ENCODE measurements at regions not wholly inside any gene's neighbourhood (a gene's known extent, or its start where the extent isn't known, plus 50 kb on each side); places are given as distances from the start of the nearest gene placed in this dataset.
"Not testable (repeated sequence)": the region's sequence is repeated elsewhere in the genome, so short reads cannot be mapped to it uniquely, and the experiment has no call there.

GRCh38 chr18:41113885-41114482 is 841.0 kb upstream of the PIK3C3 start:
- DNase-seq, result no peak

GRCh38 chr18:41099451-41099850 is 855.6 kb upstream of the PIK3C3 start:
- no peak for DNase-seq

GRCh38 chr18:41096504-41096903 is 858.5 kb upstream of the PIK3C3 start:
- DNase-seq, result no peak

DNA sequence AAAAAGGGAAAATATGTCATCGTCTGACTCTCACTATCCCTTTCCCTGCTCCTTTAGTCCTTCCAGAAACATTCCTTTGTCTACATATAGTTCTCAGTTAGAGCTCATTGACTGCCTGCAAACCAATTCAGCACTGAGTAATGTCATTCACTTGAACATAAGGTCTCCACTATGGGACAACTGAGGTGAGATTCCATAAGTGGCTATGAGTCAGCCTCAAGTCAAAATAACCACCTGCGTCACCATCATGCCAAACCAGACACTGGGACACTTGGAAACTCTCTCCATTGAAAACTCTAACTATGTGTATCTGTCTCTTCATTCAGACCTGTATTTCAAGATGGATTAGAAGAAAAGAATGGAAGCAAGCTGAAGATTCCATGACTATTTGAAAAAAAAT is 878.0 kb upstream of the PIK3C3 start:
- no peak for DNase-seq

GRCh38 chr18:41075212-41075611 is 879.8 kb upstream of the PIK3C3 start:
- DNase-seq, result no peak

GRCh38 chr18:41073372-41073954 is 881.6 kb upstream of the PIK3C3 start:
- DNase-seq, result no peak

DNA sequence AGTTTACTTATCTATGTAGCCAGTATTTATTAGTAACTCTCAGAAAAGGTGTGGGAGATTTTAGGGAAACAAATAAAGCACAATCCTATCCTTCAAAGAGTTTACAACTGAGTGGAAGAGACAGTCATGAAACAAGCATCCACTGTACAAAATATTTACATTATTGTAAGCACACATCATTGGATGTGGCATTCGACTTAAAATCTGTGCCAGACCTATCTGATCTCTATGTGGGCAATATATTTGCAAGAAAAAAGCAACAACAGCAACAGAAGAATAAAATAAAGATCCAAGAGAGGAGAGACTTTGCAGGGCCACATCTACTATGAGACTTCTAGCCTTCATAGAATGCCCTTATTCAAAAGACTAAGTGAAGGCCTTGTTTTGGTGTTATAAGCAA is 882.1 kb upstream of the PIK3C3 start:
- DNase-seq, result no peak

DNA sequence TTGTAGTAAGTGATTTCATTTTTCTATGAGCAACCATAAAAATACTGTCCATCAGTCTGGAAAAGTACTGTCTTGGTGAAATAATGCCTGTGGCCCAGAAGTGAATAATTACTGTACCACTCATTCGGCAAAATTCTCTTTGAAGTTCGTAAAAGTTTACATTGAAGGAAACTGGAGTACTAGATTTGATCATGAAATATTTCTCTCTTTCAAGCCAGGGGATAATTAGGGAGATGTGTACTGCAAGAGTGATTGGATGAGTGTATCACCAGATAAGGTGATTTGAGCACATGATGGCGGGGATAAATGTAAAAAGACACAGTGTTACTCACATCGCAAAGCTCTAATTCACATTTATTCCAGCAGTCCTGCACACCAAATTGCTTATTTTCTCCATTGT is 883.2 kb upstream of the PIK3C3 start:
- no peak for DNase-seq

DNA sequence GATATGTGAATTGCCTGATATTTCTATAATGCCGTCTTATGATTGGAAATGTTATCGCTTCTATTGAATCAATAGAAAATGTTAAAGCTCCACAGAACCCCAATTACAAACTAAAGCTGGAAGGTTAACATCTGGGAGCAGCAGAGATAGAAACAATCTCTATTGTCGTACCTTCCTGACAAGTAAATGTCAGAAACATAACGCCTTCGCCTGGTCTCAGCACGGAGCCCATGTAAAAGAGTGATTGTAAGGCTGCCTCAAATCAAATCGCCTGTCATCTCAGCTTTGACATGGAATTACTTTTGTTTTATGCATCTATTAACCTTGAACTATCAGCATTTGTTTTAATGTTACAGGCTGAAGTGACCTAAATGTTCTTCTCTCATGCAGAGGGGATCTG is 885.9 kb upstream of the PIK3C3 start:
- no peak for DNase-seq

GRCh38 chr18:41064916-41065315 is 890.1 kb upstream of the PIK3C3 start:
- no peak for DNase-seq

GRCh38 chr18:41060967-41061366 is 894.1 kb upstream of the PIK3C3 start:
- no peak for DNase-seq

DNA sequence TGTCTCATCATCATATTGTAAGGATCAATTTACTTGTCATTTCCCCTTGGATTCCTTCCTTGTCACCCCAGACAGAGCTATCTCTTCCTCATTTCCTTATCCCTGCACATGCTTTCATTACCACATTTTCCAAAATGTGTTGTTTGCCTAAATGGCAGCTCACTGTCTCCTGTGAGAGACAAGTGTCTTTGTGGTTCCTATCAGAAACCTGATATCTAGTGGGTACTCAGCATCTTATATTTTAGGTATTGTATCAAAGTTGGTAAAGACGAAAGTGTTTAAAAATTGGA is 896.0 kb upstream of the PIK3C3 start:
- DNase-seq, result no peak

- DNase-seq, result no peak
These were observed 896.5 kb upstream of the PIK3C3 start for GRCh38 chr18:41058351-41059125.

- DNase-seq, result no peak
These were observed 902.4 kb upstream of the PIK3C3 start for GRCh38 chr18:41052625-41053024.

GRCh38 chr18:41046250-41046649 is 908.8 kb upstream of the PIK3C3 start:
- not testable (repeated sequence) for DNase-seq

- no peak for DNase-seq
These were observed 911.2 kb upstream of the PIK3C3 start for GRCh38 chr18:41043876-41044275.

DNA sequence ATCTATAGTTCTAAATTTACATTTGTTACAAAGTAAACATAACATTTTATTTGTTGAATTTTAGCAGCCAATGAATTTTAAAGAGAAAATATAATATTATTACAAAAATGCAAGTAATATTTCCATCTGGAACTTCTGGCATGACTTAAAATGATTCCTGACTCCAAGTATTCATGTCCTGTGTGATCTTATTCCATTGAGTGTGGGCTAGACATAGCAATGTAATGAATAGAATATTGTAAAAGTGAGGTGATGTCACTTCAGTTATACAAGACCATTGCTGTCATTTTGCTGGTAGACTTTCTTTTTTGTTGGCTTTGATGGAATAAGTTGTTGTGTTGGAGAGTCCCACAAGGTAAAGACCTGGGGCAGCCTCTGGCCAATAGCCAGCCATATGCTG is 912.2 kb upstream of the PIK3C3 start:
- DNase-seq, result no peak

GRCh38 chr18:41038071-41038470 is 917.0 kb upstream of the PIK3C3 start:
- DNase-seq, result no peak

DNA sequence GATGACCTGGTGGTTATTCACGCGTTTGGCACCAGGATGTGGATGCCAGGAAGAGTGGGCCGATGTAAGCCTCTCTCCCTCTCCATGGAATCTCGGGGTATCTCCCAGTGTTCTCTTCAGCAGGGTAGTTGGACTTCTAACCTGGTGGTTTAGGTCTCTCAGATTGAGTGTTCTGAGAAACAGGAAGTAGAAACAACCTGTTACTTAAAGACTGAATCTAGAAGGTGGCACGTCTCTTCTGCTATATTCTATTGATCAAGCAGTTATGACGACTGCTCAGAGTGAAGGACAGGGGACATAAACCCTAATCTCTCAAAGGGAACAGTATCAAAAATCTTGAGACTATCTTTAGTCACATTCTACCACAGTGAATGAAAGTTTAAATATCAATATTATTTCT is 918.7 kb upstream of the PIK3C3 start:
- no peak for DNase-seq

DNA sequence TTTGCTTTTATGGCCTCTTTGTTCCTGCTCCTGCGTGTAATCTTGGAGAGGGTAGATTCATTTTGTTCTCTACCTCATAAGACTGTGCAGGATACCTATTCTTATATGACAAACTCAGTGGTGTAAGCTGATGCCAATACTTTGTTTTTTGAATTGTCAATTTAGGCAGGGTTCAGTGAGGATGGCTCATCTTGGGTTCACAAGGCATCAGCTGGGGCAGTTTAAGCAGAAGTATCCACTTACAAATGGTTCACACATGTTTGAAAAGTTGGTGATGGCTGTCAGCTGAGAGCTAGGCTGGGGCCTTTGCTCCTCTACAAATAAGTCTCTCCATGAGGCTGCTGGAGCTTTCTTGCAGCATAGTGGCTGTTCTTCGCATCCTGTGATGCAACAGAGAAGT is 920.6 kb upstream of the PIK3C3 start:
- DNase-seq, result no peak

- DNase-seq, result no peak
These were observed 929.4 kb upstream of the PIK3C3 start for GRCh38 chr18:41025666-41026065.

GRCh38 chr18:41024792-41025191 is 930.2 kb upstream of the PIK3C3 start:
- DNase-seq, result no peak

DNA sequence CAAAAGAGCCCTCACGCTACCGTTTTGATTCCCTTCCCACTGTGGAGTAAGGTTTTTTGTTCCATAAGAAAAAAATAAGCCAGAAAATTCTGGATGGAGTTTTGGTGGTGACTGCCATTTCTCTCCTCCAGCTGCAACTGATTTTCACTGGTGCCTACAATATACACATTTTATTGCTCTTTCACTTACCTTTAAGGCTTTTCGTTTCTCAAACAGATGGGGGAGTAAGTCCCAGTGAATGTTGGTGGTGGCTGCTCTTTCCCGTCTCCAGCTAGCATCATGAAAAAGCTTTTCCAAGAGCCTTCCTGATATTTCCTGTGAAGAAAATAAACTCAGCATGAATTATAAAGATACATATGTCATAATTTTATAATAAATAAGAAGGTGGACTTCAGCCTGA is 932.5 kb upstream of the PIK3C3 start:
- DNase-seq, result no peak

- DNase-seq, result no peak
These were observed 933.9 kb upstream of the PIK3C3 start for GRCh38 chr18:41021089-41021488.

DNA sequence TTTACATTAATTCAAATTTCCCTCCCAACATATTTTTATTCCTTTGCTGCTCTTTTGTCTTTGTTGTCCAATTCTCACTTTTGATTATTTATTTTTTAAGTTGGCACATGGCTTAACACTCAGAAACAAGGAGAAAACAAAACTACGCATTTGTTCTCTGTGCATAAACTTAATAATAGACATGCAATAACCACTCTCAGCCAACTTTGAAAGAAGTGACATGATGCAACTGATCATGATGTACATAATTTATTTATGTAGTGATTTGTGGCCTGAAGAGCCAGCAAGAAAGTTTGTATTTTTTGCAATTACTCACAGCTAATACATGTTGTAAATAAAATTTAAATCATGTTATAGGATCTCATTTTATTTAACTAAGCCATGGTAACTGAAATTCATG is 942.8 kb upstream of the PIK3C3 start:
- no peak for DNase-seq

Measured in hippocampal formation (tissue), 2 donors.